ENCODE measurements at regions not wholly inside any gene's neighbourhood (a gene's known extent, or its start where the extent isn't known, plus 50 kb on each side); places are given as distances from the start of the nearest gene placed in this dataset.

DNA sequence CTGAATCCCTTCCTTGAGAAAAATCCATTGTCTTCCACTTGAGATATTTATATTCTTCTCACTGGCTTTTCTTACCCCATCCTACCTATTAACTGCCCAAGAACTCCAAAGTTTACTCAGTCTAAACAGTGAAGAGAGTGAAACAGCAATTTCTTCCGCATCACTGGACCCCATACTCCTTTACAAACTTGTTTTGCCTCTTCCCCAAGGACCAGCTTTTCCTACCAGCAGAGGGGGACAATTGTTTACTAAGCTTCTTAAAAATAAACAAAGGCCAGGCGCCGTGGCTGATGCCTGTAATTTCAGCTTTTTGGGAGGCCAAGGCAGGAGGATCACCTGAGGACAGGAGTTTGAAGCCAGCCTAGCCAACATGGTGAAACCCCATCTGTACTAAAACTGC, 52.0 kb downstream of the LRATD1 start:
- BruUV-seq (replicated peaks), result no TSS peak
- H3K27ac Mint-ChIP-seq (ENCODE audit: low read depth, unreplicated experiment), result no peak overlapping the region
- no peaks in the 10 kb centered on the region for H3K9me3 Mint-ChIP-seq (ENCODE audit: unreplicated experiment)
- TF ChIP-seq, protein P1, sequence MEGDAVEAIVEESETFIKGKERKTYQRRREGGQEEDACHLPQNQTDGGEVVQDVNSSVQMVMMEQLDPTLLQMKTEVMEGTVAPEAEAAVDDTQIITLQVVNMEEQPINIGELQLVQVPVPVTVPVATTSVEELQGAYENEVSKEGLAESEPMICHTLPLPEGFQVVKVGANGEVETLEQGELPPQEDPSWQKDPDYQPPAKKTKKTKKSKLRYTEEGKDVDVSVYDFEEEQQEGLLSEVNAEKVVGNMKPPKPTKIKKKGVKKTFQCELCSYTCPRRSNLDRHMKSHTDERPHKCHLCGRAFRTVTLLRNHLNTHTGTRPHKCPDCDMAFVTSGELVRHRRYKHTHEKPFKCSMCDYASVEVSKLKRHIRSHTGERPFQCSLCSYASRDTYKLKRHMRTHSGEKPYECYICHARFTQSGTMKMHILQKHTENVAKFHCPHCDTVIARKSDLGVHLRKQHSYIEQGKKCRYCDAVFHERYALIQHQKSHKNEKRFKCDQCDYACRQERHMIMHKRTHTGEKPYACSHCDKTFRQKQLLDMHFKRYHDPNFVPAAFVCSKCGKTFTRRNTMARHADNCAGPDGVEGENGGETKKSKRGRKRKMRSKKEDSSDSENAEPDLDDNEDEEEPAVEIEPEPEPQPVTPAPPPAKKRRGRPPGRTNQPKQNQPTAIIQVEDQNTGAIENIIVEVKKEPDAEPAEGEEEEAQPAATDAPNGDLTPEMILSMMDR (IDR thresholded peaks at IDR 0.05; ENCODE audit: unreplicated experiment), result no peak
- no peaks in the 10 kb centered on the region for H3K36me3 Mint-ChIP-seq (ENCODE audit: insufficient read depth, unreplicated experiment)
- no peak for DNase-seq (ENCODE audit: unreplicated experiment)
- ChIA-PET CTCF (interaction anchor here (1.6 to 2.1 kb wide), 2 partner anchors 9 to 39 kb away, joined by 4 to 5 read pairs; no protein-coding TSS in a partner anchor), POLR2A (interaction anchor here (1.2 kb wide), 1 partner anchor 9 kb away, joined by 3 read pairs; no protein-coding TSS in a partner anchor)
- no peak overlapping the region for H3K4me3 Mint-ChIP-seq (ENCODE audit: unreplicated experiment)
- no peaks in the 10 kb centered on the region for H3K27me3 Mint-ChIP-seq (ENCODE audit: insufficient read depth, unreplicated experiment)
- H3K4me1 Mint-ChIP-seq (ENCODE audit: insufficient read depth, unreplicated experiment), result no peaks in the 10 kb centered on the region
- intact Hi-C loops (cut with micrococcal nuclease), result no loop called here

DNA sequence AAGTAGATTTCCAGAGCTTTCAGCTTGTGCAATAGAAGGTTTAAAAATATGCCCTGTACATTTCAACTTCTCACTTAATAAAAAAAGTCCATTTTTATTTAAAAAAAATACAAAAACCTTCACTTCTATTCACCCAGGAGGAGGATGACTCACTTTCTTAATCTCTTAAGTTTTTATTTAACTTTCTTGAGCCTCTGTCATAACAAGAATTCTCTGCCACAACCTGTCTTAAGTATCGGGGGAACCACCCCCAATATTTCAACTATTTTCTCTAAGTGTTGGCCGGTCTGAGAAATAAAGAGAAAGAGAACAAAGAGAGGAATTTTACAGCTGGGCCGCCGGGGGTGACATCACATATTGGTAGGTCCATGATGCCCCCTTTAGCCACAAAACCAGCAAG, 58.4 kb downstream of the LRATD1 start:
- TF ChIP-seq, protein P1 (IDR thresholded peaks at IDR 0.05; ENCODE audit: unreplicated experiment), result no peak
- ChIA-PET CTCF (interaction anchor here (1.2 kb wide), 1 partner anchor 212 kb away, joined by 3 read pairs; no protein-coding TSS in a partner anchor), POLR2A (no interaction called here)
- no peak overlapping the region for H3K4me3 Mint-ChIP-seq (ENCODE audit: unreplicated experiment)
- DNase-seq (ENCODE audit: unreplicated experiment), result no peak
- no peaks in the 10 kb centered on the region for H3K4me1 Mint-ChIP-seq (ENCODE audit: insufficient read depth, unreplicated experiment)
- H3K27me3 Mint-ChIP-seq (ENCODE audit: insufficient read depth, unreplicated experiment), result no peaks in the 10 kb centered on the region
- H3K9me3 Mint-ChIP-seq (ENCODE audit: unreplicated experiment), result peaks cover 6% of the 10 kb centered on the region
- no peak overlapping the region for H3K27ac Mint-ChIP-seq (ENCODE audit: low read depth, unreplicated experiment)
- no peaks in the 10 kb centered on the region for H3K36me3 Mint-ChIP-seq (ENCODE audit: insufficient read depth, unreplicated experiment)
- intact Hi-C loops (cut with micrococcal nuclease), result no loop called here
- no TSS peak for BruUV-seq (replicated peaks)

DNA sequence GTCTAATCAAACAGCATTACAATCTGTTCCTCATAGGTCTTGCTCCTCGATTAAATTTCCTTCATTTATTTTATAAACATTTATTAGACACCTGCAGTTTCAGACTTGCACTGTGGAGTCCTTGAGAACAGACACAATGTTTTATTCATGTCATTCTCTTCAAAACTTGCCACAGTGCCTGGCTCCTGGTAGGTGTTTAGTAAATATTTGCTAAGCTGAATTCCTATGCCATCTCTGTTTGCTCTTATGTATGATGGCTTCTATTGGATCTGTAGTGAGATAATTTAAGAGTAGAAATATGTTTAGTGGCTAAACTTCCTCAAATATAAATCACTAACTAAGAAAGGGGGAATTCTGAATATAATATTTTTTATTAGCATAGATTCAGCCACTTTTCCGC, 61.4 kb downstream of the LRATD1 start:
- CTCF ChIA-PET, result no interaction called here
- intact Hi-C loops (cut with micrococcal nuclease), result no loop called here
- Mint-ChIP-seq H3K4me3 (ENCODE audit: unreplicated experiment) (no peak overlapping the region), H3K9me3 (ENCODE audit: unreplicated experiment) (peaks cover 6% of the 10 kb centered on the region), H3K27ac (ENCODE audit: low read depth, unreplicated experiment) (no peak overlapping the region), H3K27me3 (ENCODE audit: insufficient read depth, unreplicated experiment) (no peaks in the 10 kb centered on the region), H3K4me1 (ENCODE audit: insufficient read depth, unreplicated experiment) (no peaks in the 10 kb centered on the region), H3K36me3 (ENCODE audit: insufficient read depth, unreplicated experiment) (no peaks in the 10 kb centered on the region)
- POLR2A ChIA-PET, result no interaction called here
- TF ChIP-seq, protein P1 (IDR thresholded peaks at IDR 0.05; ENCODE audit: unreplicated experiment), result no peak
- no TSS peak for BruUV-seq (replicated peaks)
- DNase-seq (ENCODE audit: unreplicated experiment), result no peak

DNA sequence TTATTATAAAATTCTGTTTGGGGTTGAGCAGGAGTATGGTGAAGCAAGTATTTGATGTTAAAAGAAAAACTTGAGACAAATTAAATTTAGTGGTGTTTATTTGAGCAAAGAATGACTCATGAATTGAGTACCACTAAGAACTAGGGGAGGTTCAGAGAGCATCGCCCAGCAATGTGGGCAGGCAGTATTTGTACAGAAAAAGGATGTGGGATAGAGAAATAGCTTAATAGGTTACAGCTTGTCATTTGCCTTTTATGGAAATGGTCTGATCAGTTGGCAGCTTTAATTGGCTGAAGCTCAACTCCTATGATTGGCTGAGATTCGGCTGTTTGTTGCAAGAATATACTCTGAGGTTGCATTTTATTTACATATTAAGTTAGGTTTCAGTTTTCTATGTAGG, 68.2 kb downstream of the LRATD1 start:
- intact Hi-C loops (cut with micrococcal nuclease), result no loop called here
- TF ChIP-seq, protein P1 (IDR thresholded peaks at IDR 0.05; ENCODE audit: unreplicated experiment), result no peak
- peak; percentile 8 for DNase-seq (ENCODE audit: unreplicated experiment)

More for the DNA sequence above, 68.2 kb downstream of the LRATD1 start:
- Mint-ChIP-seq H3K27me3 (ENCODE audit: insufficient read depth, unreplicated experiment) (no peaks in the 10 kb centered on the region), H3K4me3 (ENCODE audit: unreplicated experiment) (no peak overlapping the region), H3K9me3 (ENCODE audit: unreplicated experiment) (no peaks in the 10 kb centered on the region), H3K27ac (ENCODE audit: low read depth, unreplicated experiment) (no peak overlapping the region), H3K36me3 (ENCODE audit: insufficient read depth, unreplicated experiment) (no peaks in the 10 kb centered on the region), H3K4me1 (ENCODE audit: insufficient read depth, unreplicated experiment) (no peaks in the 10 kb centered on the region)
- CTCF ChIA-PET, result no interaction called here
- no TSS peak for BruUV-seq (replicated peaks)
- POLR2A ChIA-PET, result no interaction called here
